SK-N-SH (cell line): ENCODE measurements at regions not wholly inside any gene's neighbourhood (a gene's known extent, or its start where the extent isn't known, plus 50 kb on each side); places are given as distances from the start of the nearest gene placed in this dataset.
A peak's percentile ranks its signal among the peaks of the same experiment; 100 is the strongest.

Source experiments
- EZH2phosphoT487 ChIP-seq: fragments of 200-600 bp; sonication (generic); IDR thresholded peaks from 2 replicates; pipeline ENCODE4 v1.6.1; 2017; ENCODE audit warnings: low read depth, mixed run types, mild to moderate bottlenecking, antibody characterized with exemption, moderate library complexity, borderline replicate concordance
- FOSL2 ChIP-seq: IDR thresholded peaks from 2 replicates; pipeline ENCODE4 v1.4.0; 2012; ENCODE audit warnings: low read depth, mild to moderate bottlenecking, moderate library complexity, borderline replicate concordance
- FOXJ3 ChIP-seq: sonication (generic); formaldehyde crosslinking; IDR thresholded peaks from 2 replicates; pipeline ENCODE4 v1.5.1; 2020; ENCODE audit warnings: mild to moderate bottlenecking, missing genetic modification reagents
- GATA2 ChIP-seq: sonication (generic); formaldehyde crosslinking; IDR thresholded peaks from 2 replicates; pipeline ENCODE4 v1.5.0; 2020; ENCODE audit warnings: mild to moderate bottlenecking, missing genetic modification reagents
- JUND ChIP-seq: IDR thresholded peaks from 2 replicates; pipeline ENCODE4 v1.4.0; 2012
- MAX ChIP-seq: IDR thresholded peaks from 2 replicates; pipeline ENCODE4 v1.4.0; 2012; ENCODE audit warnings: low read depth
- NRF1 ChIP-seq: IDR thresholded peaks from 2 replicates; pipeline ENCODE4 v1.6.1; 2012; ENCODE audit warnings: low read depth, mild to moderate bottlenecking, low read length
- PBX3 ChIP-seq: IDR thresholded peaks from 2 replicates; pipeline ENCODE4; 2012
- RCOR1 ChIP-seq: fragments of 150-350 bp; IDR thresholded peaks from 2 replicates; pipeline ENCODE4 v1.6.1; 2017; ENCODE audit warnings: antibody characterized with exemption, low read length
- REST ChIP-seq: IDR thresholded peaks from 2 replicates; pipeline ENCODE4 v1.6.1; 2012; ENCODE audit warnings: mild to moderate bottlenecking, low read depth, low read length, moderate library complexity
- USF2 ChIP-seq: fragments of 150-350 bp; IDR thresholded peaks from 2 replicates; pipeline ENCODE4 v1.6.1; 2017; ENCODE audit warnings: antibody characterized with exemption, low read length, low read depth, borderline replicate concordance
- YY1 ChIP-seq: IDR thresholded peaks from 2 replicates; pipeline ENCODE4 v1.4.0; 2012; ENCODE audit warnings: low read depth, mild to moderate bottlenecking
- ZBTB33 ChIP-seq: IDR thresholded peaks from 2 replicates; pipeline ENCODE4 v1.4.0; 2012; ENCODE audit warnings: low read depth, borderline replicate concordance

- TF ChIP-seq EZH2phosphoT487 (no peak), FOSL2 (peak; percentile 44; the same call in 1 of the 2 replicates), GATA2 (CRISPR knock-in tag) (no peak), ZBTB33 (no peak), YY1 (no peak), MAX (no peak), JUND (0 out of 2 replicates have a peak, but pooled peaks have one; percentile 16), REST (no peak), NRF1 (no peak), PBX3 (no peak), USF2 (no peak), FOXJ3 (no peak), RCOR1 (no peak)
Observed at GRCh38 chr1:94617134-94617805, 75.7 kb upstream of the F3 start (continued).
